ENCODE measurements at regions not wholly inside any gene's neighbourhood (a gene's known extent, or its start where the extent isn't known, plus 50 kb on each side); places are given as distances from the start of the nearest gene placed in this dataset.

GRCh38 chr4:155539746-155540145 is 126.9 kb upstream of the GUCY1A1 start:
- H3K27me3 Mint-ChIP-seq: no peaks in the 10 kb centered on the region
- H3K9me3 ChIP-seq (ENCODE audit: control insufficient read depth in 1 of 2, low read length in 2 of 2): no peaks in the 10 kb centered on the region
- intact Hi-C loops (cut with micrococcal nuclease): no loop called here
- no peaks in the 10 kb centered on the region for H3K36me3 Mint-ChIP-seq
- ChIA-PET POLR2A (ENCODE audit: partially characterized antibody) (no interaction called here), CTCF (ENCODE audit: partially characterized antibody) (no interaction called here)
- H3K4me3 ChIP-seq (ENCODE audit: low read length in 2 of 2): no peak overlapping the region
- no peaks in the 10 kb centered on the region for H3K4me1 Mint-ChIP-seq
- no peak overlapping the region for H3K4me3 Mint-ChIP-seq
- DNase-seq: no peak
- H3K9me3 Mint-ChIP-seq: peaks cover 0 to 2% (median 0%) of the 10 kb centered on the region in 8 donors
- no peaks in the 10 kb centered on the region for H3K27me3 ChIP-seq (ENCODE audit: insufficient read depth, low read length)
- no peaks in the 10 kb centered on the region for H3K4me1 ChIP-seq (ENCODE audit: insufficient read depth, low read length)
- no peaks in the 10 kb centered on the region for H3K36me3 ChIP-seq (ENCODE audit: insufficient read depth, low read length)
- H3K27ac ChIP-seq (ENCODE audit: low read depth, low read length): no peak overlapping the region
- no peak overlapping the region for H3K27ac Mint-ChIP-seq

GRCh38 chr4:155535802-155536454 is 130.7 kb upstream of the GUCY1A1 start:
- Mint-ChIP-seq H3K4me3 (no peak overlapping the region), H3K9me3 (peaks cover 0 to 2% (median 0%) of the 10 kb centered on the region in 8 donors), H3K36me3 (no peaks in the 10 kb centered on the region), H3K27me3 (no peaks in the 10 kb centered on the region), H3K4me1 (no peaks in the 10 kb centered on the region), H3K27ac (no peak overlapping the region)
- no peaks in the 10 kb centered on the region for H3K36me3 ChIP-seq (ENCODE audit: insufficient read depth, low read length)
- H3K4me3 ChIP-seq (ENCODE audit: low read length in 2 of 2): no peak overlapping the region
- intact Hi-C loops (cut with micrococcal nuclease): no loop called here
- ChIA-PET CTCF (ENCODE audit: partially characterized antibody) (no interaction called here), POLR2A (ENCODE audit: partially characterized antibody) (no interaction called here)
- no peaks in the 10 kb centered on the region for H3K4me1 ChIP-seq (ENCODE audit: insufficient read depth, low read length)
- H3K9me3 ChIP-seq (ENCODE audit: control insufficient read depth in 1 of 2, low read length in 2 of 2): no peaks in the 10 kb centered on the region
- no peak overlapping the region for H3K27ac ChIP-seq (ENCODE audit: low read depth, low read length)
- no peak for DNase-seq
- no peaks in the 10 kb centered on the region for H3K27me3 ChIP-seq (ENCODE audit: insufficient read depth, low read length)

- ChIA-PET POLR2A (ENCODE audit: partially characterized antibody) (no interaction called here), CTCF (ENCODE audit: partially characterized antibody) (no interaction called here)
- peaks cover 0 to 2% (median 0%) of the 10 kb centered on the region in 8 donors for H3K9me3 Mint-ChIP-seq
- no peak overlapping the region for H3K27ac Mint-ChIP-seq
- H3K4me3 ChIP-seq (ENCODE audit: low read length in 2 of 2): no peak overlapping the region
- H3K27me3 Mint-ChIP-seq: no peaks in the 10 kb centered on the region
- no peaks in the 10 kb centered on the region for H3K27me3 ChIP-seq (ENCODE audit: insufficient read depth, low read length)
- no peaks in the 10 kb centered on the region for H3K4me1 ChIP-seq (ENCODE audit: insufficient read depth, low read length)
- H3K4me3 Mint-ChIP-seq: no peak overlapping the region
- H3K4me1 Mint-ChIP-seq: no peaks in the 10 kb centered on the region
- no peak overlapping the region for H3K27ac ChIP-seq (ENCODE audit: low read depth, low read length)
- intact Hi-C loops (cut with micrococcal nuclease): no loop called here
- H3K36me3 Mint-ChIP-seq: no peaks in the 10 kb centered on the region
- no peaks in the 10 kb centered on the region for H3K9me3 ChIP-seq (ENCODE audit: control insufficient read depth in 1 of 2, low read length in 2 of 2)
- DNase-seq: no peak
- H3K36me3 ChIP-seq (ENCODE audit: insufficient read depth, low read length): no peaks in the 10 kb centered on the region
Observed at GRCh38 chr4:155532373-155533085, 134.1 kb upstream of the GUCY1A1 start.

GRCh38 chr4:155530857-155531256 is 135.8 kb upstream of the GUCY1A1 start:
- no peaks in the 10 kb centered on the region for H3K4me1 ChIP-seq (ENCODE audit: insufficient read depth, low read length)
- H3K27me3 ChIP-seq (ENCODE audit: insufficient read depth, low read length): no peaks in the 10 kb centered on the region
- Mint-ChIP-seq H3K27me3 (no peaks in the 10 kb centered on the region), H3K27ac (no peak overlapping the region), H3K36me3 (no peaks in the 10 kb centered on the region), H3K4me1 (no peaks in the 10 kb centered on the region), H3K4me3 (no peak overlapping the region), H3K9me3 (peaks cover 0 to 2% (median 0%) of the 10 kb centered on the region in 8 donors)
- POLR2A ChIA-PET (ENCODE audit: partially characterized antibody): no interaction called here
- intact Hi-C loops (cut with micrococcal nuclease): no loop called here
- H3K9me3 ChIP-seq (ENCODE audit: control insufficient read depth in 1 of 2, low read length in 2 of 2): no peaks in the 10 kb centered on the region
- no peak overlapping the region for H3K27ac ChIP-seq (ENCODE audit: low read depth, low read length)
- H3K36me3 ChIP-seq (ENCODE audit: insufficient read depth, low read length): no peaks in the 10 kb centered on the region
- no peak overlapping the region for H3K4me3 ChIP-seq (ENCODE audit: low read length in 2 of 2)
- CTCF ChIA-PET (ENCODE audit: partially characterized antibody): no interaction called here
- no peak for DNase-seq

GRCh38 chr4:155530290-155530689 is 136.4 kb upstream of the GUCY1A1 start:
- Mint-ChIP-seq H3K4me1 (no peaks in the 10 kb centered on the region), H3K27me3 (no peaks in the 10 kb centered on the region), H3K36me3 (no peaks in the 10 kb centered on the region), H3K9me3 (peaks cover 0 to 2% (median 0%) of the 10 kb centered on the region in 8 donors), H3K4me3 (no peak overlapping the region), H3K27ac (no peak overlapping the region)
- no peak overlapping the region for H3K27ac ChIP-seq (ENCODE audit: low read depth, low read length)
- intact Hi-C loops (cut with micrococcal nuclease): no loop called here
- no peaks in the 10 kb centered on the region for H3K27me3 ChIP-seq (ENCODE audit: insufficient read depth, low read length)
- CTCF ChIA-PET (ENCODE audit: partially characterized antibody): no interaction called here
- no peaks in the 10 kb centered on the region for H3K36me3 ChIP-seq (ENCODE audit: insufficient read depth, low read length)
- no peak for DNase-seq
- no peaks in the 10 kb centered on the region for H3K9me3 ChIP-seq (ENCODE audit: control insufficient read depth in 1 of 2, low read length in 2 of 2)
- no peaks in the 10 kb centered on the region for H3K4me1 ChIP-seq (ENCODE audit: insufficient read depth, low read length)
- H3K4me3 ChIP-seq (ENCODE audit: low read length in 2 of 2): no peak overlapping the region
- POLR2A ChIA-PET (ENCODE audit: partially characterized antibody): no interaction called here

- Histone ChIP-seq H3K36me3 (ENCODE audit: insufficient read depth, low read length) (no peaks in the 10 kb centered on the region), H3K27ac (ENCODE audit: low read depth, low read length) (no peak overlapping the region), H3K4me1 (ENCODE audit: insufficient read depth, low read length) (no peaks in the 10 kb centered on the region), H3K27me3 (ENCODE audit: insufficient read depth, low read length) (no peaks in the 10 kb centered on the region), H3K9me3 (ENCODE audit: control insufficient read depth in 1 of 2, low read length in 2 of 2) (no peaks in the 10 kb centered on the region), H3K4me3 (ENCODE audit: low read length in 2 of 2) (no peak overlapping the region)
- no peak overlapping the region for H3K4me3 Mint-ChIP-seq
- ChIA-PET POLR2A (ENCODE audit: partially characterized antibody) (no interaction called here), CTCF (ENCODE audit: partially characterized antibody) (interaction anchor here (1.2 kb wide), 1 partner anchor 15 kb away, joined by 3 read pairs; no protein-coding TSS in a partner anchor)
- no peaks in the 10 kb centered on the region for H3K27me3 Mint-ChIP-seq
- intact Hi-C loops (cut with micrococcal nuclease): no loop called here
- DNase-seq: no peak
- no peak overlapping the region for H3K27ac Mint-ChIP-seq
- H3K9me3 Mint-ChIP-seq: peaks cover 0 to 2% (median 0%) of the 10 kb centered on the region in 8 donors
- no peaks in the 10 kb centered on the region for H3K36me3 Mint-ChIP-seq
- H3K4me1 Mint-ChIP-seq: no peaks in the 10 kb centered on the region
Observed at GRCh38 chr4:155529716-155530115, 136.9 kb upstream of the GUCY1A1 start.

GRCh38 chr4:155529272-155529671 is 137.4 kb upstream of the GUCY1A1 start:
- Histone ChIP-seq H3K4me3 (ENCODE audit: low read length in 2 of 2) (no peak overlapping the region), H3K9me3 (ENCODE audit: control insufficient read depth in 1 of 2, low read length in 2 of 2) (no peaks in the 10 kb centered on the region), H3K27me3 (ENCODE audit: insufficient read depth, low read length) (no peaks in the 10 kb centered on the region), H3K4me1 (ENCODE audit: insufficient read depth, low read length) (no peaks in the 10 kb centered on the region), H3K27ac (ENCODE audit: low read depth, low read length) (no peak overlapping the region), H3K36me3 (ENCODE audit: insufficient read depth, low read length) (no peaks in the 10 kb centered on the region)
- DNase-seq: no peak
- Mint-ChIP-seq H3K4me3 (no peak overlapping the region), H3K27me3 (peaks cover 0 to 2% of the 10 kb centered on the region in 2 donors), H3K4me1 (no peaks in the 10 kb centered on the region), H3K9me3 (peaks cover 0 to 2% (median 0%) of the 10 kb centered on the region in 8 donors), H3K36me3 (no peaks in the 10 kb centered on the region), H3K27ac (no peak overlapping the region)
- intact Hi-C loops (cut with micrococcal nuclease): no loop called here
- ChIA-PET CTCF (ENCODE audit: partially characterized antibody) (interaction anchor here (1.2 kb wide), 1 partner anchor 15 kb away, joined by 3 read pairs; no protein-coding TSS in a partner anchor), POLR2A (ENCODE audit: partially characterized antibody) (no interaction called here)

All from CD4-positive, alpha-beta memory T cell (primary cell).